ENCODE measurements at regions not wholly inside any gene's neighbourhood (a gene's known extent, or its start where the extent isn't known, plus 50 kb on each side); places are given as distances from the start of the nearest gene placed in this dataset.
"Not testable (repeated sequence)": the region's sequence is repeated elsewhere in the genome, so short reads cannot be mapped to it uniquely, and the experiment has no call there.

DNA sequence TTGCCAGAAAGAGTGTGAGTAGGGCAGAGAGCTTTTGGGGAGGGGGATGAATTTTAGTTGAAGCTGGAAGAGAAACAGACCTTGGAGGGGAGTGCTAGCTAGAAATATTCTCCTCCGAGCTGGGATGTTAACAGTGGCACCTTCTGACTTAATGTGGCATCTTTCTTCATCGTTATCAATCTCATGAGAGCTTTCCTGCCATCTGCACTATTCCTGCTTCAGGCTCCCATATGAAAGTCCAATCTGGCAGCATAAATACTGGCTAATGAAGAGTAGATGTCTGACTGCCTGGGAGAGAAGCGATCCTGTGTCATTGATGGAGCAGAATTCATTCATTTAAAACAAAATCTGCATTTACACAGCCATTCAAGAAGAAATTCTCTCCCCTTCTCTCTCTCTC lies 284.5 kb downstream of the TMEM38B start:
- no peak for DNase-seq

DNA sequence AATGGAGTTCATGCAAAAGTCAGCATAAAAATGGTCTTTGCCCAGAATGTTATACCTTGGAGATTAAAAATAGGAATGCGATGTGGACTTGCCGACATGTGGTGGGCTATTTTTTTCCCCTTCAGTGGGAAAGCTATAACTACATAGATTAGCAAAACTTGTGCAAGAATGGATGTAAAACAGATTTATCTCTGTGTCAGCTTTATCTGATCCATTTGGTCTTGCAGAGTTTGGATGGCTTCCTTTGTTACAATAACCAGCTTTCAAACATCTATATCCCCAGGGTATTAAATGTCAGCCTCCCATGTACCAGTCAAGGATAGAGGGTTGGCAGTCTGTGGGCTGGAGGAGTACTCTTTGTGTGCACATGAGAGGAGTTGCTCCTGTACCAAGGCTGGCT lies 284.9 kb downstream of the TMEM38B start:
- no peak for DNase-seq

DNA sequence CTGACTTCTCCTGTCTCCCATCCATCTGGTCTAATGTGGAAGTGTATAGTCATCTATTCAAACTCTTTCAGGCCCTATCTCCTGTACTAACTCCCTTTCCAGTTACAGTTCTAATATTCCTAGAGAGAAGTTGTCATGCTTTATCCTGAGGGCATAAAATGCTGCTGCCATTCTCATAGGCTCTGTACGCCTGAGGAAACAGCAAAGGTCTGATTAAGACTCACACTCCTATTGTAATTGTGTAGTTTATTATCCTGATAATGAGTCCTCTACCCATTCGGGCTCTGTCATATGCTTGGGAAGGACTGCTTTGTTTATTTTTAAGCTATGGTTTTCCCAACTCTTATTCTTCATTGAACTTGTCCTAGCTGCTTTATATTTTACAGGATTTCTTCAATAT lies 290.4 kb downstream of the TMEM38B start:
- no peak for DNase-seq

DNA sequence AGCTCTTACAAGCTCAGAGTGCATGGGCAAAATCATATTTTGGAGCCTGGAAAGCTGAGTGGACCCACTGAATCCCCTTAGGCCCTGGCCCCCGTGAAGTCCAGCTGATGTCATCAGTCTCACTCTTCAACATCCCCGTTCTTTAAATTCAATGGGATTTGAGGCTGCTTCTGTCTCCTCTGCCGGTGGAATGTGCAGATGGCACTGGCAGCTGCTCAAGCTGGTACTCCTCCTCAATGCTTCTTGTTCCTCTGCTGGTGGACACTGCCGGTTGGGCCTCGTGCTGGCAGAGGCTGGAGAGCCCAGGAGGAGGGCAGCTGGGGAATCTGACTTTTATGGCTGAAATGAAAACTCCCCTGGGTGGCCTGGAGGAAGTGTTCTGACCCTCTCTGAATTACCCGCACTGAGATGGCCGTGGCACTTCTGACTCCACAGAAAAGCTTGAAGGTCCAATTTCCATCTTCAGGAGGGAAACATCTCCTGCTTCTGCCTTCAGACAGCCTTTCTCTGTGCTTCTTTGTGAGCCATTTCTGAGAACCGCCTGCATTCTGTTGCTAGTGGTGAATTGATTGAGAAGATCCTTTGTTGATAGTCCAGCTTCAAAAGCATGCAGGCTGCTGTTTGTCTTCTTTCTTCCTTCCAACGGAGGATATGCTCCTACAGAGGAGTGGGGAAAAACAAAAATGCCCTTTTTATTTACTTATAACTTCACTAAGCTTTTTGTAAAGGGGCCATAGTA lies 298.9 kb downstream of the TMEM38B start:
- DNase-seq, result no peak

- DNase-seq, result no peak
These were observed 299.8 kb downstream of the TMEM38B start for GRCh38 chr9:105993921-105994715.

DNA sequence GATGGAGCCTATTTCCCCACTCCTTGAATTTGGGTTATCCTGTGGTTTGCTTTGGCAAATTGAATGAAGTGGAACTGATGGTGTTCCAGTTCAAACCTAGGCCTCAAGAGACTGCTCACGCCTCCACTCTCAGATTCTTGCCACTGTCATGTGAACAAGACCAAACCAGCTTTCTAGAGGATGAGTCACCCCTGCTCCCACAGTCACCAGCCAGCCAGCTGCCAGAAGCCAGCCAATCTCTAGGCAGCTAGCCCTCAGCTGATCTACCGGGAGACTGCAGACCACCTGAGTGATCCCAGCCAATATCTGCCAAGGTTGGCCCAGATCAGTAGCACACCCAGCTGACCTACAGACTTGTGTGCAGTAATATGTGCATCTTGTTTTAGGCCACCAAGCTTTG lies 300.6 kb downstream of the TMEM38B start:
- DNase-seq, result no peak

GRCh38 chr9:106017198-106017740 lies 322.9 kb downstream of the TMEM38B start:
- DNase-seq, result no peak

- DNase-seq, result no peak
These were observed 324.8 kb downstream of the TMEM38B start for GRCh38 chr9:106019039-106019680.

- DNase-seq, result no peak
These were observed 325.4 kb downstream of the TMEM38B start for GRCh38 chr9:106019702-106020101.

GRCh38 chr9:106020186-106020585 lies 325.8 kb downstream of the TMEM38B start:
- DNase-seq, result no peak

- no peak for DNase-seq
These were observed 329.1 kb downstream of the TMEM38B start for GRCh38 chr9:106023455-106023854.

DNA sequence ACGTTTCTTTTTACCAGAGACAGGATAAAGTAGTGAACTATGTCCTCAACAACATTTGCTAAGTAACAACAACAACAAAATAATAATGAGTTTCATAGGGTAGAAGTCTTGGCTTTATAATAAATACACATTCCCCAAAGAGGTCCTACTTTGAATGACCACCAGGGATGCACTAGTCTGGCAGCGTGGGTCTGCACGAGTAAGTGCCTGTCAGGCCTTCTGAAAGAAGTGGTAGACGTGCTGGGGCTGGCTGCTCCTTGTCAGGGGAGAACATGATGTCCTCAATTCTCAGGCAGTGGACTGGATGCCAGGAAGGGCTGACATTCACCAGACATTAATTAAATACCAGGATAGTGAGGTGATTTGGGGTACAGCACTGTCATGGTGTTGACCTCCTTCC lies 331.1 kb downstream of the TMEM38B start:
- no peak for DNase-seq

DNA sequence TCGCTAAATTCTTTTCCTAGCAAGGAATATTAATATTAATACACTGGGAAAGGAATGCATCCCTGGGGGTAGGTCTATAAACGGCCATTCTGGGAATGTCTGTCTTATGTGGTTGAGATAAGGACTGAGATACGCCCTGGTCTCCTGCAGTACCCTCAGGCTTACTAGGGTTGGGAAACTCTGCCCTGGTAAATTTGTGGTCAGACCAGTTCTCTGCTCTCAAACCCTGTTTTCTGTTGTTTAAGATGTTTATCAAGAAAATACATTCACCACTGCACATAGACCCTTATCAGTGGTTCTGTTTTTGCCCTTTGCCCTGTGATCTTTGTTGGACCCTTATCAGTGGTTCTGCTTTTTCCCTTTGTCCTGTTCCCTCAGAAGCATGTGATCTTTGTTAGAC lies 335.8 kb downstream of the TMEM38B start:
- not testable (repeated sequence) for DNase-seq

- DNase-seq, result no peak
These were observed 338.6 kb downstream of the TMEM38B start for GRCh38 chr9:106032978-106033377.

DNA sequence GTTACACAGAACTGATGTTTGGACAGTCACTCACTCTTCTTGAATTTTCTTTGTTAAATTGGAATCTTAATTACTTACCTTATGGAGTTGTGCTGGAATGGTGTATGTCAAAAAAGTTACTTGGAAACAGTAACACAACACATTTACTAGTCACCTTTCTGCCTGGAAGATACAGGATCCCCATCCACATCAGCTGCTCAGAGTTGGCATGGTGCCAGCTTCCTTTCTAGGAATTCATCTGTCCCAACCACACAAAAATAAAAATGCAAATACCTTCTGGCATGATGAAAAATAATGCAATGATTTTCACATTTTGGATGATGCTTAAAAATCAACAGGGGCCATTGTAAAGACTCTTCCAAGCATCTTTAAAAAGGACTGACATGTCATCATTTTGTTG lies 341.5 kb downstream of the TMEM38B start:
- DNase-seq, result no peak

DNA sequence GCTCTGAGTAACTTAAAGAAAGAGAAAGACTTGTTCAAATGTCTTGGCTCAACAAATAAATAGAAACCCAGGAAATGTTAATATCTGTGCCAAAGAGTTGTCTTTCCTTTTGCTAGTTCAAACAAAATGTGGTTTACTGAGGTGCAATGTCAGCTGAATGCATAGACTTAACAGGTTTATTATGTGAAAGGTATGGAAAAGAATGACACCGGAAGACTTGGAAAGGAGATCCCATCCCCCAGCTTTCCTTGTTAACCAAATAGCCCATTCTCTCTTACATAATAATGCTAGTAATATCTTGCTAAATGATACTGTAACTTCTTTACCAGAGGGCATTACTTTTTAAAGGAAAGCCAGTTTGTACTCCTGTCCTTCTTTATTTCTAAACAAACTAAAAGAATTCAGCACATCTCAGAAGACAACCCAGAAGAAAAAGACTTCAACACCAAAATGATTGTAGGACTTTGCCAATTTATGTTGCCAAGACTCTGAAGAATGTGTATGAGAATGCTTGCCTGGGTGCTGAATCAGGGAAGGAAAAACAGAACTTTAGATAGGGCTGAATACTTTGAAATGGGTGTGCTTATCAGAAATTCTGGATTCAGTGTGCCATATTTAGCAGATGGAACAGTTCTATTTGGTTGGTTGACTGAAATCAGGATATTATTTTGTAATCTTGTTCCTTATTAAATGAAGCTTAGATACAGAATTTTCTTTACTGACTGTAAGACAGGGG lies 344.1 kb downstream of the TMEM38B start:
- DNase-seq, result no peak

GRCh38 chr9:106039151-106039935 lies 345.0 kb downstream of the TMEM38B start:
- DNase-seq, result no peak

DNA sequence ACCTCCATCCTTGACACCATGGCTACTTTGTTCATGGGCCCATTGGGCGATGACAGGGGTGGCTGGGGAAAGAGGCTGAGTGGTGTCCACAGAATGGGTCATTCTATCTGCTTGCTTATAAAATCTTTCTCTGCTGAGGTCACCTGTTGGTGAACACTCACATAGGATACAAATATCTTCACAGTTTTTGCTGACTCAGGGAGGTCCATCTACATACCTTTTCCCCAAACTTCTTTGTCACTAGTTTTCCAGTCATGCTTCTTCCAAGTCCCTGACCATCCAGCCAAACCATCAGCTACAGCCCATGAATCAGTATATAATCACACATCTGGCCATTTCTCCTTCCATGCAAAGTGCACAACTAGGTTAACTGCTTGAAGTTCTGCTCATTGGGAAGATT lies 347.6 kb downstream of the TMEM38B start:
- not testable (repeated sequence) for DNase-seq

DNA sequence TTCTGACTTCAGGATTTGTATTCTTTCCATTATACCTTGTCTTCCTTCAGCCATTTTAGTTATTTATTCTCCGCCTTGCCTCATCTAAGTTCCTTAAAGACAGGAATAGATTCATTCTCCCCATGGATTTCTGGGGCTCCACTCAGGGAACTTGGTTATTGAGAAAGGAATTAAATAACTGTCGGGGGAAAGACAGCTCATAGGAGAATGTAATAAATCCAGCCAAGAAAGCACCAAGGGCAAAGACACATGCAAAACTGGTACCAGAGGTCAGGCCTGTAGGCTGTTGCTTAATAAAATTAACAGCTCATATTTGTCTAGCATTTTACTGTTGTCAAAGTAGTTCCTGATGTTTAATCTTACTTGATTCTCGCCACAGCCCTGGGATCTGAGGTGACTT lies 357.2 kb downstream of the TMEM38B start:
- no peak for DNase-seq

DNA sequence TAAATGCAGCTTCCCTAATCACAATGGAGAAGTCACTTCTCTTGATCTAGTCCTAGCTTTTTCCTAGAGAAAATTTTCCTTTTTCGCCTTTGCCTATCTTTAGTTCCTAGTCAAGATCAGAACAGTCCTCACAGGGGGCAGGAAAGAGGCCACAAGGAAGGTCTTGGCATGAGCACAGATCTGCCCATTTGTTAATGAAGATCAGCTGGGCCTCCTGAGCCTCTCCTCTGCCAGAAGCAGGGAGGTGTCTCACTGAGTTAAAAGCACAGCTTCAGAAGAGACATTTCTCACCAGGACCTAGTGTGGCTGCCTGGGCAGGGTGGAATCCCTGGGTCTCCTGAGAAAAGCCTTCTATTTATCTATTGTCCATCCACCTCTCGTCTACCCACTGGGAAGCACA lies 357.8 kb downstream of the TMEM38B start:
- no peak for DNase-seq

GRCh38 chr9:106052735-106053134 lies 358.4 kb downstream of the TMEM38B start:
- no peak for DNase-seq

- no peak for DNase-seq
These were observed 362.0 kb downstream of the TMEM38B start for GRCh38 chr9:106056328-106056727.

Measured in T-helper 1 cell (primary cell).